ENCODE measurements at regions not wholly inside any gene's neighbourhood (a gene's known extent, or its start where the extent isn't known, plus 50 kb on each side); places are given as distances from the start of the nearest gene placed in this dataset.

DNA sequence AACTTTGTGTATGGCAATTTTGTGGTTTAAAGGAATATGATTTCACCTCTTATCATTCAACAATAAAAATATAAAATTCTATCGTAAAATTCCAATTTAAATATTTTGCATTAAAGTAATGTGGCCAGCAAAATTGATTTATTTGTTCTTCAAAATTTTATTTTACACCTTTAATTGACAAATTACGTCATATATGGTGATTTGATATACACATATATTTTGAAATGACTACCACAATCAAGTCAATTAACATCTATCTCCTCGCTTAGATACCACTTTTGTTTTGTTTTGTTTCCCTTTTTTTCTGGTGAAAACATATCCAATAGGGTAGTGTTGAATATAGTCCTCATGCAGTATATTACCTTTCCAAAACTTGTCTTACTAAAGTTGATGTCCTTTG lies 467.6 kb upstream of the HS3ST5 start:
- no peaks in the 10 kb centered on the region for H3K9me2 ChIP-seq (ENCODE audit: insufficient read depth)
- no peaks in the 10 kb centered on the region for H3K79me2 ChIP-seq (replicated peaks; ENCODE audit: insufficient read depth)
- peaks cover 9% of the 10 kb centered on the region; the same call in 2 of the 3 replicates for H3K36me3 Mint-ChIP-seq (ENCODE audit: low read depth)
- peaks cover 3% of the 10 kb centered on the region for H3K27me3 Mint-ChIP-seq (ENCODE audit: insufficient read depth, low read depth, poor library complexity)
- peaks cover 9% of the 10 kb centered on the region for H3K9me3 Mint-ChIP-seq
- H3K27ac ChIP-seq (ENCODE audit: low read depth): no peak overlapping the region
- no peak overlapping the region for H3K27ac Mint-ChIP-seq
- no peak overlapping the region for H3K4me2 ChIP-seq
- no peak for ATAC-seq
- no peak overlapping the region for H3K4me3 ChIP-seq
- no peaks in the 10 kb centered on the region for H3K4me1 ChIP-seq (ENCODE audit: insufficient read depth)
- H2AFZ ChIP-seq: no peak overlapping the region
- H3K36me3 ChIP-seq (ENCODE audit: insufficient read depth): no peaks in the 10 kb centered on the region
- H4K20me1 ChIP-seq (replicated peaks; ENCODE audit: insufficient read depth): no peaks in the 10 kb centered on the region
- no peaks in the 10 kb centered on the region for H3K27me3 ChIP-seq (ENCODE audit: insufficient read depth)
- TF ChIP-seq JUNB (IDR thresholded peaks at IDR 0.05; ENCODE audit: unreplicated experiment) (no peak), ZNF331 (CRISPR knock-in tag; IDR thresholded peaks at IDR 0.05; ENCODE audit: low read depth) (no peak), STAT1 (IDR thresholded peaks at IDR 0.05; ENCODE audit: unreplicated experiment) (no peak), ZNF114 (CRISPR knock-in tag; IDR thresholded peaks at IDR 0.05) (no peak), EZH2 (IDR thresholded peaks at IDR 0.05; ENCODE audit: low read depth, unreplicated experiment) (no peak), NANOG (IDR thresholded peaks at IDR 0.05; ENCODE audit: borderline replicate concordance) (no peak), POLR2AphosphoS5 (IDR thresholded peaks at IDR 0.05; ENCODE audit: low read depth) (no peak), CREB1 (CRISPR knock-in tag; IDR thresholded peaks at IDR 0.05; ENCODE audit: low read depth) (no peak), EZH2phosphoT487 (IDR thresholded peaks at IDR 0.05; ENCODE audit: unreplicated experiment) (no peak)
- TF ChIP-seq, protein P1, sequence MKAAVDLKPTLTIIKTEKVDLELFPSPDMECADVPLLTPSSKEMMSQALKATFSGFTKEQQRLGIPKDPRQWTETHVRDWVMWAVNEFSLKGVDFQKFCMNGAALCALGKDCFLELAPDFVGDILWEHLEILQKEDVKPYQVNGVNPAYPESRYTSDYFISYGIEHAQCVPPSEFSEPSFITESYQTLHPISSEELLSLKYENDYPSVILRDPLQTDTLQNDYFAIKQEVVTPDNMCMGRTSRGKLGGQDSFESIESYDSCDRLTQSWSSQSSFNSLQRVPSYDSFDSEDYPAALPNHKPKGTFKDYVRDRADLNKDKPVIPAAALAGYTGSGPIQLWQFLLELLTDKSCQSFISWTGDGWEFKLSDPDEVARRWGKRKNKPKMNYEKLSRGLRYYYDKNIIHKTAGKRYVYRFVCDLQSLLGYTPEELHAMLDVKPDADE (IDR thresholded peaks at IDR 0.05): no peak
- TF ChIP-seq, protein P2, sequence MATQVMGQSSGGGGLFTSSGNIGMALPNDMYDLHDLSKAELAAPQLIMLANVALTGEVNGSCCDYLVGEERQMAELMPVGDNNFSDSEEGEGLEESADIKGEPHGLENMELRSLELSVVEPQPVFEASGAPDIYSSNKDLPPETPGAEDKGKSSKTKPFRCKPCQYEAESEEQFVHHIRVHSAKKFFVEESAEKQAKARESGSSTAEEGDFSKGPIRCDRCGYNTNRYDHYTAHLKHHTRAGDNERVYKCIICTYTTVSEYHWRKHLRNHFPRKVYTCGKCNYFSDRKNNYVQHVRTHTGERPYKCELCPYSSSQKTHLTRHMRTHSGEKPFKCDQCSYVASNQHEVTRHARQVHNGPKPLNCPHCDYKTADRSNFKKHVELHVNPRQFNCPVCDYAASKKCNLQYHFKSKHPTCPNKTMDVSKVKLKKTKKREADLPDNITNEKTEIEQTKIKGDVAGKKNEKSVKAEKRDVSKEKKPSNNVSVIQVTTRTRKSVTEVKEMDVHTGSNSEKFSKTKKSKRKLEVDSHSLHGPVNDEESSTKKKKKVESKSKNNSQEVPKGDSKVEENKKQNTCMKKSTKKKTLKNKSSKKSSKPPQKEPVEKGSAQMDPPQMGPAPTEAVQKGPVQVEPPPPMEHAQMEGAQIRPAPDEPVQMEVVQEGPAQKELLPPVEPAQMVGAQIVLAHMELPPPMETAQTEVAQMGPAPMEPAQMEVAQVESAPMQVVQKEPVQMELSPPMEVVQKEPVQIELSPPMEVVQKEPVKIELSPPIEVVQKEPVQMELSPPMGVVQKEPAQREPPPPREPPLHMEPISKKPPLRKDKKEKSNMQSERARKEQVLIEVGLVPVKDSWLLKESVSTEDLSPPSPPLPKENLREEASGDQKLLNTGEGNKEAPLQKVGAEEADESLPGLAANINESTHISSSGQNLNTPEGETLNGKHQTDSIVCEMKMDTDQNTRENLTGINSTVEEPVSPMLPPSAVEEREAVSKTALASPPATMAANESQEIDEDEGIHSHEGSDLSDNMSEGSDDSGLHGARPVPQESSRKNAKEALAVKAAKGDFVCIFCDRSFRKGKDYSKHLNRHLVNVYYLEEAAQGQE (IDR thresholded peaks at IDR 0.05; ENCODE audit: unreplicated experiment): no peak
- TF ChIP-seq, protein P3, sequence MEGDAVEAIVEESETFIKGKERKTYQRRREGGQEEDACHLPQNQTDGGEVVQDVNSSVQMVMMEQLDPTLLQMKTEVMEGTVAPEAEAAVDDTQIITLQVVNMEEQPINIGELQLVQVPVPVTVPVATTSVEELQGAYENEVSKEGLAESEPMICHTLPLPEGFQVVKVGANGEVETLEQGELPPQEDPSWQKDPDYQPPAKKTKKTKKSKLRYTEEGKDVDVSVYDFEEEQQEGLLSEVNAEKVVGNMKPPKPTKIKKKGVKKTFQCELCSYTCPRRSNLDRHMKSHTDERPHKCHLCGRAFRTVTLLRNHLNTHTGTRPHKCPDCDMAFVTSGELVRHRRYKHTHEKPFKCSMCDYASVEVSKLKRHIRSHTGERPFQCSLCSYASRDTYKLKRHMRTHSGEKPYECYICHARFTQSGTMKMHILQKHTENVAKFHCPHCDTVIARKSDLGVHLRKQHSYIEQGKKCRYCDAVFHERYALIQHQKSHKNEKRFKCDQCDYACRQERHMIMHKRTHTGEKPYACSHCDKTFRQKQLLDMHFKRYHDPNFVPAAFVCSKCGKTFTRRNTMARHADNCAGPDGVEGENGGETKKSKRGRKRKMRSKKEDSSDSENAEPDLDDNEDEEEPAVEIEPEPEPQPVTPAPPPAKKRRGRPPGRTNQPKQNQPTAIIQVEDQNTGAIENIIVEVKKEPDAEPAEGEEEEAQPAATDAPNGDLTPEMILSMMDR (conservative IDR thresholded peaks at IDR 0.05; ENCODE audit: low read depth in 2 of 2): no peak
- TF ChIP-seq, protein P4, sequence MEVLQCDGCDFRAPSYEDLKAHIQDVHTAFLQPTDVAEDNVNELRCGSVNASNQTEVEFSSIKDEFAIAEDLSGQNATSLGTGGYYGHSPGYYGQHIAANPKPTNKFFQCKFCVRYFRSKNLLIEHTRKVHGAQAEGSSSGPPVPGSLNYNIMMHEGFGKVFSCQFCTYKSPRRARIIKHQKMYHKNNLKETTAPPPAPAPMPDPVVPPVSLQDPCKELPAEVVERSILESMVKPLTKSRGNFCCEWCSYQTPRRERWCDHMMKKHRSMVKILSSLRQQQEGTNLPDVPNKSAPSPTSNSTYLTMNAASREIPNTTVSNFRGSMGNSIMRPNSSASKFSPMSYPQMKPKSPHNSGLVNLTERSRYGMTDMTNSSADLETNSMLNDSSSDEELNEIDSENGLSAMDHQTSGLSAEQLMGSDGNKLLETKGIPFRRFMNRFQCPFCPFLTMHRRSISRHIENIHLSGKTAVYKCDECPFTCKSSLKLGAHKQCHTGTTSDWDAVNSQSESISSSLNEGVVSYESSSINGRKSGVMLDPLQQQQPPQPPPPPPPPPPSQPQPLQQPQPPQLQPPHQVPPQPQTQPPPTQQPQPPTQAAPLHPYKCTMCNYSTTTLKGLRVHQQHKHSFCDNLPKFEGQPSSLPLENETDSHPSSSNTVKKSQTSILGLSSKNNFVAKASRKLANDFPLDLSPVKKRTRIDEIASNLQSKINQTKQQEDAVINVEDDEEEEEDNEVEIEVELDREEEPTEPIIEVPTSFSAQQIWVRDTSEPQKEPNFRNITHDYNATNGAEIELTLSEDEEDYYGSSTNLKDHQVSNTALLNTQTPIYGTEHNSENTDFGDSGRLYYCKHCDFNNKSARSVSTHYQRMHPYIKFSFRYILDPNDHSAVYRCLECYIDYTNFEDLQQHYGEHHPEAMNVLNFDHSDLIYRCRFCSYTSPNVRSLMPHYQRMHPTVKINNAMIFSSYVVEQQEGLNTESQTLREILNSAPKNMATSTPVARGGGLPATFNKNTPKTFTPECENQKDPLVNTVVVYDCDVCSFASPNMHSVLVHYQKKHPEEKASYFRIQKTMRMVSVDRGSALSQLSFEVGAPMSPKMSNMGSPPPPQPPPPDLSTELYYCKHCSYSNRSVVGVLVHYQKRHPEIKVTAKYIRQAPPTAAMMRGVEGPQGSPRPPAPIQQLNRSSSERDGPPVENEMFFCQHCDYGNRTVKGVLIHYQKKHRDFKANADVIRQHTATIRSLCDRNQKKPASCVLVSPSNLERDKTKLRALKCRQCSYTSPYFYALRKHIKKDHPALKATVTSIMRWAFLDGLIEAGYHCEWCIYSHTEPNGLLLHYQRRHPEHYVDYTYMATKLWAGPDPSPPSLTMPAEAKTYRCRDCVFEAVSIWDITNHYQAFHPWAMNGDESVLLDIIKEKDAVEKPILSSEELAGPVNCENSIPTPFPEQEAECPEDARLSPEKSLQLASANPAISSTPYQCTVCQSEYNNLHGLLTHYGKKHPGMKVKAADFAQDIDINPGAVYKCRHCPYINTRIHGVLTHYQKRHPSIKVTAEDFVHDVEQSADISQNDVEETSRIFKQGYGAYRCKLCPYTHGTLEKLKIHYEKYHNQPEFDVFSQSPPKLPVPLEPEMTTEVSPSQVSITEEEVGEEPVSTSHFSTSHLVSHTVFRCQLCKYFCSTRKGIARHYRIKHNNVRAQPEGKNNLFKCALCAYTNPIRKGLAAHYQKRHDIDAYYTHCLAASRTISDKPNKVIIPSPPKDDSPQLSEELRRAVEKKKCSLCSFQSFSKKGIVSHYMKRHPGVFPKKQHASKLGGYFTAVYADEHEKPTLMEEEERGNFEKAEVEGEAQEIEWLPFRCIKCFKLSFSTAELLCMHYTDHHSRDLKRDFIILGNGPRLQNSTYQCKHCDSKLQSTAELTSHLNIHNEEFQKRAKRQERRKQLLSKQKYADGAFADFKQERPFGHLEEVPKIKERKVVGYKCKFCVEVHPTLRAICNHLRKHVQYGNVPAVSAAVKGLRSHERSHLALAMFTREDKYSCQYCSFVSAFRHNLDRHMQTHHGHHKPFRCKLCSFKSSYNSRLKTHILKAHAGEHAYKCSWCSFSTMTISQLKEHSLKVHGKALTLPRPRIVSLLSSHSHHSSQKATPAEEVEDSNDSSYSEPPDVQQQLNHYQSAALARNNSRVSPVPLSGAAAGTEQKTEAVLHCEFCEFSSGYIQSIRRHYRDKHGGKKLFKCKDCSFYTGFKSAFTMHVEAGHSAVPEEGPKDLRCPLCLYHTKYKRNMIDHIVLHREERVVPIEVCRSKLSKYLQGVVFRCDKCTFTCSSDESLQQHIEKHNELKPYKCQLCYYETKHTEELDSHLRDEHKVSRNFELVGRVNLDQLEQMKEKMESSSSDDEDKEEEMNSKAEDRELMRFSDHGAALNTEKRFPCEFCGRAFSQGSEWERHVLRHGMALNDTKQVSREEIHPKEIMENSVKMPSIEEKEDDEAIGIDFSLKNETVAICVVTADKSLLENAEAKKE (CRISPR knock-in tag; IDR thresholded peaks at IDR 0.05): no peak
- H3K4me1 Mint-ChIP-seq: no peaks in the 10 kb centered on the region
- DNase-seq (ENCODE audit: low spot score): no peak
- H3K4me3 Mint-ChIP-seq: no peak overlapping the region
- H3F3A ChIP-seq (replicated peaks; ENCODE audit: low read depth): no peaks in the 10 kb centered on the region

All from GM23338 (cell line).